SK-N-SH (cell line): ENCODE measurements at regions not wholly inside any gene's neighbourhood (a gene's known extent, or its start where the extent isn't known, plus 50 kb on each side); places are given as distances from the start of the nearest gene placed in this dataset.

Experiments
- CTCF ChIA-PET: fragments of 300-600, 350-600 bp; formaldehyde crosslinking; extraction: SDS; loops from one replicate; lab custom pipeline; 2021; lab: Yijun Ruan, JAX
- POLR2A ChIA-PET: fragments of 350-600 bp; sonication (Branson Sonifier 250); formaldehyde crosslinking; extraction: SDS; loops from one replicate; lab custom pipeline; 2020; ENCODE audit warnings: antibody characterized with exemption, inconsistent platforms; lab: Yijun Ruan, JAX
- DNase-seq: peaks from one replicate; pipeline ENCODE4 v3.0.0; 2012
- H2AFZ ChIP-seq: fragments of 200-600 bp; sonication (generic); 2 replicates; pipeline ENCODE4 v1.8.1; 2016; ENCODE audit warnings: antibody characterized with exemption, mild to moderate bottlenecking, low read depth
- H3F3A ChIP-seq: fragments of 200-600 bp; sonication (generic); replicated peaks from 2 replicates; pipeline ENCODE3; 2016; ENCODE audit warnings: antibody characterized with exemption, mild to moderate bottlenecking; ENCODE audit not compliant: insufficient read depth
- H3K27ac ChIP-seq, 2 experiments: fragments of 200-500 bp in 1 of 2; fragments of 200-600 bp in 1 of 2; sonication (Bioruptor generic) in 1 of 2; sonication (generic), shearing (Covaris generic) in 1 of 2; 2 replicates each; pipeline versions ENCODE4 v1.5.1 to v1.6.1; 2014 to 2016; ENCODE audit warnings: low read depth in 2 of 2, inconsistent platforms in 1 of 2, low read length in 1 of 2, mild to moderate bottlenecking in 1 of 2, mixed read lengths in 1 of 2
- H3K27me3 ChIP-seq: fragments of 200-600 bp; sonication (generic), shearing (Covaris generic); 2 replicates; pipeline ENCODE4 v1.6.1; 2016; ENCODE audit warnings: mixed run types; ENCODE audit not compliant: insufficient read depth
- H3K36me3 ChIP-seq, 2 experiments: fragments of 200-500 bp in 1 of 2; fragments of 200-600 bp in 1 of 2; sonication (Bioruptor generic) in 1 of 2; sonication (generic) in 1 of 2; replicated peaks in 1 of 2; 2 replicates each; pipeline versions ENCODE3 to v1.5.1; 2014 to 2016; ENCODE audit warnings: low read length in 1 of 2, mild to moderate bottlenecking in 1 of 2; ENCODE audit not compliant: insufficient read depth in 2 of 2, control insufficient read depth in 1 of 2
- H3K4me1 ChIP-seq, 2 experiments: fragments of 200-500 bp in 1 of 2; fragments of 200-600 bp in 1 of 2; sonication (Bioruptor generic) in 1 of 2; sonication (generic), shearing (Covaris generic) in 1 of 2; 2 replicates each; pipeline versions ENCODE4 v1.5.1 to v1.6.1; 2014 to 2016; ENCODE audit warnings: low read depth in 1 of 2, low read length in 1 of 2, mixed run types in 1 of 2; ENCODE audit not compliant: insufficient read depth in 2 of 2, control insufficient read depth in 1 of 2
- H3K4me2 ChIP-seq: fragments of 200-600 bp; sonication (generic), shearing (Covaris generic); 2 replicates; pipeline ENCODE4 v1.6.1; 2017; ENCODE audit warnings: mixed run types
- H3K4me3 ChIP-seq, 2 experiments: fragments of 200-500 bp in 1 of 2; fragments of 200-600 bp in 1 of 2; sonication (Bioruptor generic) in 1 of 2; sonication (generic), shearing (Covaris generic) in 1 of 2; 2 replicates each; pipeline versions ENCODE4 v1.5.1 to v1.8.1; 2014 to 2016; ENCODE audit warnings: low read depth in 2 of 2, inconsistent platforms in 1 of 2, low read length in 1 of 2, mild to moderate bottlenecking in 1 of 2, mixed read lengths in 1 of 2, moderate library complexity in 1 of 2
- H3K79me2 ChIP-seq: fragments of 200-600 bp; sonication (generic); 2 replicates; pipeline ENCODE4 v1.8.1; 2017; ENCODE audit warnings: mild to moderate bottlenecking; ENCODE audit not compliant: insufficient read depth
- H3K9ac ChIP-seq: fragments of 200-600 bp; sonication (generic); 2 replicates; pipeline ENCODE4 v1.6.1; 2017; ENCODE audit warnings: mixed run types
- H3K9me2 ChIP-seq: fragments of 200-600 bp; sonication (generic); 2 replicates; pipeline ENCODE4 v1.6.1; 2017; ENCODE audit warnings: mixed run types
- H3K9me3 ChIP-seq: fragments of 200-600 bp; sonication (generic); 2 replicates; pipeline ENCODE4 v1.6.1; 2017; ENCODE audit warnings: mixed run types, mild to moderate bottlenecking, moderate library complexity
- H4K20me1 ChIP-seq: fragments of 200-600 bp; sonication (generic); 2 replicates; pipeline ENCODE4 v1.6.1; 2017; ENCODE audit warnings: mild to moderate bottlenecking, mixed run types; ENCODE audit not compliant: insufficient read depth
- CHD2 ChIP-seq: fragments of 150-350 bp; IDR thresholded peaks from 2 replicates; pipeline ENCODE4 v1.6.1; 2018; ENCODE audit warnings: low read length; ENCODE audit not compliant: partially characterized antibody
- ELF1 ChIP-seq: IDR thresholded peaks from 2 replicates; pipeline ENCODE4 v1.4.0; 2012
- EP300 ChIP-seq, 2 experiments: IDR thresholded peaks; 2 replicates each; pipeline versions ENCODE4 v1.4.0 to v1.6.1; 2012; ENCODE audit warnings: borderline replicate concordance in 1 of 2, low read depth in 1 of 2, low read length in 1 of 2
- FOSL2 ChIP-seq: IDR thresholded peaks from 2 replicates; pipeline ENCODE4 v1.4.0; 2012; ENCODE audit warnings: low read depth, mild to moderate bottlenecking, moderate library complexity, borderline replicate concordance
- FOXM1 ChIP-seq: IDR thresholded peaks from 2 replicates; pipeline ENCODE4 v1.4.0; 2012; ENCODE audit warnings: low read depth, mild to moderate bottlenecking
- GABPA ChIP-seq: IDR thresholded peaks from 2 replicates; pipeline ENCODE4 v1.4.0; 2012; ENCODE audit warnings: low read depth, mild to moderate bottlenecking
- GATA2 ChIP-seq: sonication (generic); formaldehyde crosslinking; IDR thresholded peaks from 2 replicates; pipeline ENCODE4 v1.5.0; 2020; ENCODE audit warnings: mild to moderate bottlenecking, missing genetic modification reagents
- MEF2A ChIP-seq: IDR thresholded peaks from 2 replicates; pipeline ENCODE4 v1.4.0; 2012; ENCODE audit warnings: low read depth, borderline replicate concordance
- MXI1 ChIP-seq: IDR thresholded peaks from 2 replicates; pipeline ENCODE4 v1.6.1; 2012; ENCODE audit warnings: mild to moderate bottlenecking, low read depth, low read length, improper control_type of control experiment
- RAD21 ChIP-seq: IDR thresholded peaks from 2 replicates; pipeline ENCODE4 v1.6.1; 2012; ENCODE audit warnings: mild to moderate bottlenecking, low read length
- SMC3 ChIP-seq: IDR thresholded peaks from 2 replicates; pipeline ENCODE4 v1.6.1; 2012; ENCODE audit warnings: low read depth, low read length, improper control_type of control experiment
- TCF12 ChIP-seq: IDR thresholded peaks from 2 replicates; pipeline ENCODE4 v1.4.0; 2012
- TEAD4 ChIP-seq: IDR thresholded peaks from 2 replicates; pipeline ENCODE4 v1.4.0; 2012; ENCODE audit warnings: mild to moderate bottlenecking, borderline replicate concordance; ENCODE audit not compliant: insufficient read depth
- ZBTB33 ChIP-seq: IDR thresholded peaks from 2 replicates; pipeline ENCODE4 v1.4.0; 2012; ENCODE audit warnings: low read depth, borderline replicate concordance
- WGBS: methylation state at CpG from one replicate; pipeline ENCODE4 v1.1.6; 2017; ENCODE audit warnings: low lambda C conversion rate; 5-methylcytosine and 5-hydroxymethylcytosine counted together
- TF ChIP-seq, protein P1 (sequence below): IDR thresholded peaks from 2 replicates; pipeline ENCODE4 v1.6.1; 2012; ENCODE audit warnings: mild to moderate bottlenecking, low read depth, low read length, moderate library complexity
- TF ChIP-seq, protein P2 (sequence below): fragments of 200-600 bp; sonication (generic); IDR thresholded peaks from 2 replicates; pipeline ENCODE4 v1.6.1; 2017; ENCODE audit warnings: antibody characterized with exemption, mild to moderate bottlenecking, moderate library complexity
- TF ChIP-seq, protein P3 (sequence below): fragments of 150-350 bp; IDR thresholded peaks from 2 replicates; pipeline ENCODE4 v1.6.1; 2017; ENCODE audit warnings: antibody characterized with exemption, low read length, low read depth, borderline replicate concordance

DNA sequence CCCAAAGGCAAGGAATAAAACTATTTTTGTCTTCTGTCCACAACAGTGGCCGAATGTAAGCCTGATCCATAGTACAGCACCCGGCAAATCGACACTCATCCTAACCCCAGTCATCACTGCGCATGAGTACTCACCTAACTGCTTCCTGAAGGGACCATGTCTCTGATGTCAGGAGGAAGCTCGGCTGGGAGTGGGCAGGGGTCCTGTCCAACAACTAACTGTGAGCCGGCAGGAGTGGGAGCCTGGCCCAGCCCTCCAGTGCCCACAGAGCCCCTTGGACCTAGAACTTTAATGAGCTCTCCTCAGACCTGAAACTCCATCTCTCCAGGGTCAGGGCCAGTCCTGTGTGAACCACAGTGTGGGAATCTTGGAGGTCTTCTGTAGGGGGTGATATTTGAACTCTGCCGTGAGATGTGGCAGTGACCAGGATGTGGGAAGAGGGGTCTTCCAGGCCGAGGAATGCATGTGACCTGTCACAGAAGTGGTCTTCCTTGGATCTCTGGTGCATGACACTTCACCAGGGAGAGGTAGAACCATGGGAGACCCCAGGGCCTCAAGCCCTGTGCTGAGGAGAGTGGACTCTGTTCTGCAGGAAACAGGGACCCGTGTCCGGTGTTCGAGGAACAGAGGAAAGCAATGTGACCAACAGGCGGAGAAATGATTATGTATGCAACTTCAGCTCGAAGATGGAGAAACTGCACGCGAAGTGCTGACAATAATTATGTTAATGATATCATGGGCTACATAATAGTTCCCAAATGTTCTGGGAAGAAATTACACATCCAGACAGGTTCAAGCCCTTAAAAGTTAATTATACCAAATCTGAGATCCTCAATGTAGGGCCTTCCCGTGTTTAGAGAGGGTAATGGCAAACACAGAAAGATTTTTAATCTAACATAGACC, 240.1 kb upstream of the HDAC4 start:
- DNase-seq, result no peak
- Histone ChIP-seq H3K79me2 (no peaks in the 10 kb centered on the region), H3K36me3 (no peaks in the 10 kb centered on the region), H3K27ac (no peak overlapping the region), H3K27me3 (no peaks in the 10 kb centered on the region), H3K4me2 (no peak overlapping the region), H3F3A (peaks cover 5% of the 10 kb centered on the region), H2AFZ (no peak overlapping the region), H3K9me2 (no peaks in the 10 kb centered on the region), H3K9me3 (no peaks in the 10 kb centered on the region), H3K9ac (no peak overlapping the region), H3K4me3 (no peak overlapping the region), H4K20me1 (no peaks in the 10 kb centered on the region)
- 57% methylated on average over 14 of the region's 16 CpGs for WGBS
- CTCF ChIA-PET, result interaction anchor here (1.1 kb wide), 1 partner anchor 10 kb away, joined by 4 read pairs; no protein-coding TSS in a partner anchor
- TF ChIP-seq GATA2 (CRISPR knock-in tag) (no peak), TEAD4 (no peak), MXI1 (no peak), TCF12 (no peak), EP300 (IDR thresholded peaks at IDR 0.05; ENCODE audit: borderline replicate concordance in 1 of 2, low read depth in 1 of 2, low read length in 1 of 2) (no peak), MEF2A (no peak), GABPA (no peak), ELF1 (no peak), CHD2 (no peak), SMC3 (no peak), FOSL2 (no peak)
- TF ChIP-seq, protein P1, sequence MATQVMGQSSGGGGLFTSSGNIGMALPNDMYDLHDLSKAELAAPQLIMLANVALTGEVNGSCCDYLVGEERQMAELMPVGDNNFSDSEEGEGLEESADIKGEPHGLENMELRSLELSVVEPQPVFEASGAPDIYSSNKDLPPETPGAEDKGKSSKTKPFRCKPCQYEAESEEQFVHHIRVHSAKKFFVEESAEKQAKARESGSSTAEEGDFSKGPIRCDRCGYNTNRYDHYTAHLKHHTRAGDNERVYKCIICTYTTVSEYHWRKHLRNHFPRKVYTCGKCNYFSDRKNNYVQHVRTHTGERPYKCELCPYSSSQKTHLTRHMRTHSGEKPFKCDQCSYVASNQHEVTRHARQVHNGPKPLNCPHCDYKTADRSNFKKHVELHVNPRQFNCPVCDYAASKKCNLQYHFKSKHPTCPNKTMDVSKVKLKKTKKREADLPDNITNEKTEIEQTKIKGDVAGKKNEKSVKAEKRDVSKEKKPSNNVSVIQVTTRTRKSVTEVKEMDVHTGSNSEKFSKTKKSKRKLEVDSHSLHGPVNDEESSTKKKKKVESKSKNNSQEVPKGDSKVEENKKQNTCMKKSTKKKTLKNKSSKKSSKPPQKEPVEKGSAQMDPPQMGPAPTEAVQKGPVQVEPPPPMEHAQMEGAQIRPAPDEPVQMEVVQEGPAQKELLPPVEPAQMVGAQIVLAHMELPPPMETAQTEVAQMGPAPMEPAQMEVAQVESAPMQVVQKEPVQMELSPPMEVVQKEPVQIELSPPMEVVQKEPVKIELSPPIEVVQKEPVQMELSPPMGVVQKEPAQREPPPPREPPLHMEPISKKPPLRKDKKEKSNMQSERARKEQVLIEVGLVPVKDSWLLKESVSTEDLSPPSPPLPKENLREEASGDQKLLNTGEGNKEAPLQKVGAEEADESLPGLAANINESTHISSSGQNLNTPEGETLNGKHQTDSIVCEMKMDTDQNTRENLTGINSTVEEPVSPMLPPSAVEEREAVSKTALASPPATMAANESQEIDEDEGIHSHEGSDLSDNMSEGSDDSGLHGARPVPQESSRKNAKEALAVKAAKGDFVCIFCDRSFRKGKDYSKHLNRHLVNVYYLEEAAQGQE, result no peak
- TF ChIP-seq, all 33 proteins: peak for 0
- H3K4me1 ChIP-seq, result no peaks in the 10 kb centered on the region; a peak in 1 of 4 replicates
- POLR2A ChIA-PET, result no interaction called here

DNA sequence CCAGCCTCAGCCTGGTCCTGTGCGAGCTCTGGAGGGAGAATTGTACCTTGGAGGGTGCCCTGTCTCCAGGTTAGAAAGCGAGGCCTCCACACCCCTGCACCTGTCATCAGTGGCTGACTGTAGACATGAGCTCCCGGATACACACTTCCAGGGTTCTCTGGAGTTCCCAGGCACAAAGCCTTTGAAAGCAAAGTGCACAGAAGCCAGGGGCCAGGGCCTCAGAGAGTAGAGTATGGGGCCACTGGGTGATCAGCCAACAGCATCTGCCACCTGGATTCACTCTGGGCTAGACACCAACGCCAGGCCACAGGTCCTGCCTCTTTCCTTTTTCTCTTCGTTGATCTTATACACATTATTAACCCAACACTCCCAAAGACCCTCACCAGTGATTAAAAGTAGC, 239.4 kb upstream of the HDAC4 start:
- no peak overlapping the region for H2AFZ ChIP-seq
- no peaks in the 10 kb centered on the region for H3K9me3 ChIP-seq
- 10% methylated on average over 5 of the region's 5 CpGs for WGBS
- no peaks in the 10 kb centered on the region for H3K79me2 ChIP-seq
- H3F3A ChIP-seq, result peaks cover 5% of the 10 kb centered on the region
- H3K27me3 ChIP-seq, result no peaks in the 10 kb centered on the region
- ChIA-PET POLR2A (no interaction called here), CTCF (interaction anchor here (1.1 kb wide), 1 partner anchor 10 kb away, joined by 4 read pairs; no protein-coding TSS in a partner anchor)
- H3K4me1 ChIP-seq, result no peaks in the 10 kb centered on the region; a peak in 1 of 4 replicates
- no peak for DNase-seq
- H3K27ac ChIP-seq, result no peak overlapping the region
- no peaks in the 10 kb centered on the region for H3K36me3 ChIP-seq
- H3K4me3 ChIP-seq, result no peak overlapping the region
- H4K20me1 ChIP-seq, result no peaks in the 10 kb centered on the region
- H3K4me2 ChIP-seq, result no peak overlapping the region
- H3K9ac ChIP-seq, result no peak overlapping the region
- no peaks in the 10 kb centered on the region for H3K9me2 ChIP-seq
- TF ChIP-seq EP300 (IDR thresholded peaks at IDR 0.05; ENCODE audit: borderline replicate concordance in 1 of 2, low read depth in 1 of 2, low read length in 1 of 2) (no peak), FOSL2 (no peak), ZBTB33 (no peak), GABPA (no peak), TEAD4 (no peak), MEF2A (no peak), SMC3 (no peak), RAD21 (no peak), FOXM1 (no peak)
- TF ChIP-seq, protein P2, sequence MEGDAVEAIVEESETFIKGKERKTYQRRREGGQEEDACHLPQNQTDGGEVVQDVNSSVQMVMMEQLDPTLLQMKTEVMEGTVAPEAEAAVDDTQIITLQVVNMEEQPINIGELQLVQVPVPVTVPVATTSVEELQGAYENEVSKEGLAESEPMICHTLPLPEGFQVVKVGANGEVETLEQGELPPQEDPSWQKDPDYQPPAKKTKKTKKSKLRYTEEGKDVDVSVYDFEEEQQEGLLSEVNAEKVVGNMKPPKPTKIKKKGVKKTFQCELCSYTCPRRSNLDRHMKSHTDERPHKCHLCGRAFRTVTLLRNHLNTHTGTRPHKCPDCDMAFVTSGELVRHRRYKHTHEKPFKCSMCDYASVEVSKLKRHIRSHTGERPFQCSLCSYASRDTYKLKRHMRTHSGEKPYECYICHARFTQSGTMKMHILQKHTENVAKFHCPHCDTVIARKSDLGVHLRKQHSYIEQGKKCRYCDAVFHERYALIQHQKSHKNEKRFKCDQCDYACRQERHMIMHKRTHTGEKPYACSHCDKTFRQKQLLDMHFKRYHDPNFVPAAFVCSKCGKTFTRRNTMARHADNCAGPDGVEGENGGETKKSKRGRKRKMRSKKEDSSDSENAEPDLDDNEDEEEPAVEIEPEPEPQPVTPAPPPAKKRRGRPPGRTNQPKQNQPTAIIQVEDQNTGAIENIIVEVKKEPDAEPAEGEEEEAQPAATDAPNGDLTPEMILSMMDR, result no peak
- TF ChIP-seq, protein P3, sequence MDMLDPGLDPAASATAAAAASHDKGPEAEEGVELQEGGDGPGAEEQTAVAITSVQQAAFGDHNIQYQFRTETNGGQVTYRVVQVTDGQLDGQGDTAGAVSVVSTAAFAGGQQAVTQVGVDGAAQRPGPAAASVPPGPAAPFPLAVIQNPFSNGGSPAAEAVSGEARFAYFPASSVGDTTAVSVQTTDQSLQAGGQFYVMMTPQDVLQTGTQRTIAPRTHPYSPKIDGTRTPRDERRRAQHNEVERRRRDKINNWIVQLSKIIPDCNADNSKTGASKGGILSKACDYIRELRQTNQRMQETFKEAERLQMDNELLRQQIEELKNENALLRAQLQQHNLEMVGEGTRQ, result no peak
